Keratinocyte (primary cell): ENCODE measurements at regions not wholly inside any gene's neighbourhood (a gene's known extent, or its start where the extent isn't known, plus 50 kb on each side); places are given as distances from the start of the nearest gene placed in this dataset.

ENCODE experiments used
- DNase-seq: peaks from one replicate; pipeline ENCODE4 v3.0.0-alpha.2; 2011; ENCODE audit warnings: low read depth, missing footprints, low spot score
- FAIRE-seq: peaks from 2 replicates; lab custom pipeline; 2011; peaks lifted over from hg19 to GRCh38; lab: Jason Lieb, UNC
- H2AFZ ChIP-seq: 2 replicates; pipeline ENCODE4 v1.6.0; 2012; ENCODE audit warnings: low read length, control low read depth, inconsistent platforms; ENCODE audit not compliant: control insufficient read depth
- H3K27ac ChIP-seq: 2 replicates; pipeline ENCODE4 v1.5.1; 2011; ENCODE audit warnings: low read length; ENCODE audit not compliant: control insufficient read depth, insufficient read depth
- H3K27me3 ChIP-seq: 3 replicates; pipeline ENCODE4 v1.6.0; 2011; ENCODE audit warnings: low read length; ENCODE audit not compliant: control insufficient read depth, insufficient read depth; ENCODE audit errors: extremely low read depth
- H3K36me3 ChIP-seq, 2 experiments: 2 replicates in 1 of 2; 3 replicates in 1 of 2; pipeline ENCODE4 v1.5.1; 2011; ENCODE audit warnings: low read length in 2 of 2, mild to moderate bottlenecking in 1 of 2; ENCODE audit not compliant: control insufficient read depth in 2 of 2, insufficient read depth in 2 of 2; ENCODE audit errors: extremely low read depth in 1 of 2
- H3K4me1 ChIP-seq: 3 replicates; pipeline ENCODE4 v1.5.1; 2011; ENCODE audit warnings: low read length; ENCODE audit not compliant: control insufficient read depth, insufficient read depth; ENCODE audit errors: extremely low read depth
- H3K4me2 ChIP-seq: 3 replicates; pipeline ENCODE4 v1.6.0; 2011; ENCODE audit warnings: low read depth, low read length; ENCODE audit not compliant: control insufficient read depth, insufficient read depth; ENCODE audit errors: extremely low read depth
- H3K4me3 ChIP-seq, 3 experiments: fragments of 200-600 bp in 1 of 3; sonication (generic) in 1 of 3; 2 replicates in 2 of 3; 3 replicates in 1 of 3; pipeline ENCODE4 v1.5.1; 2011 to 2016; ENCODE audit warnings: low read length in 3 of 3, mild to moderate bottlenecking in 3 of 3, control low read depth in 2 of 3, inconsistent platforms in 1 of 3, low read depth in 1 of 3, mixed read lengths in 1 of 3, mixed run types in 1 of 3, moderate library complexity in 1 of 3; ENCODE audit not compliant: control insufficient read depth in 2 of 3, insufficient read depth in 2 of 3; ENCODE audit errors: extremely low read depth in 1 of 3
- H3K79me2 ChIP-seq: 2 replicates; pipeline ENCODE4 v1.6.0; 2012; ENCODE audit warnings: low read length; ENCODE audit not compliant: control insufficient read depth, insufficient read depth
- H3K9ac ChIP-seq: 3 replicates; pipeline ENCODE4 v1.6.0; 2011; ENCODE audit warnings: low read length; ENCODE audit not compliant: control insufficient read depth, insufficient read depth; ENCODE audit errors: extremely low read depth
- H3K9me1 ChIP-seq: 3 replicates; pipeline ENCODE4 v1.6.0; 2011; ENCODE audit warnings: low read length; ENCODE audit not compliant: control insufficient read depth, insufficient read depth; ENCODE audit errors: extremely low read depth
- H3K9me3 ChIP-seq: 2 replicates; pipeline ENCODE4 v1.5.1; 2012; ENCODE audit warnings: low read depth, low read length; ENCODE audit not compliant: control insufficient read depth
- H4K20me1 ChIP-seq: 3 replicates; pipeline ENCODE4 v1.6.0; 2011; ENCODE audit warnings: low read length; ENCODE audit not compliant: control insufficient read depth, insufficient read depth; ENCODE audit errors: extremely low read depth
- CTCF ChIP-seq, 3 experiments: IDR thresholded peaks in 1 of 3; conservative IDR thresholded peaks in 1 of 3; optimal IDR thresholded peaks in 1 of 3; 2 replicates in 2 of 3; 3 replicates in 1 of 3; pipeline versions ENCODE3 to v1.5.1; 2011; ENCODE audit warnings: low read length in 3 of 3, mild to moderate bottlenecking in 3 of 3, moderate library complexity in 2 of 3, control low read depth in 1 of 3, inconsistent platforms in 1 of 3; ENCODE audit not compliant: insufficient read depth in 2 of 3; ENCODE audit errors: extremely low read depth in 1 of 3
- EZH2 ChIP-seq: IDR thresholded peaks from one replicate; pipeline ENCODE4 v1.6.1; 2012; ENCODE audit warnings: inconsistent platforms, mild to moderate bottlenecking, low read length, moderate library complexity
- dilution Hi-C: fragments of 300-500 bp; cut with MboI; formaldehyde crosslinking; loops from one replicate; pipeline ENCODE4 v1.7.0; 2020; ENCODE audit warnings: low sequenced_read_pairs; ENCODE audit not compliant: extremely low pct_ligation_motif_present

GRCh38 chr13:65872448-65872847, 1357.7 kb downstream of the PCDH9 start:
- H3K9me1 ChIP-seq: no peaks in the 10 kb centered on the region

GRCh38 chr13:65868884-65869283, 1361.3 kb downstream of the PCDH9 start:
- dilution Hi-C loops: no loop called here
- H3K27me3 ChIP-seq: no peaks in the 10 kb centered on the region
- H3K9me1 ChIP-seq: no peaks in the 10 kb centered on the region
- H4K20me1 ChIP-seq: no peaks in the 10 kb centered on the region
- H3K4me1 ChIP-seq: no peaks in the 10 kb centered on the region
- H3K9ac ChIP-seq: no peak overlapping the region
- H3K36me3 ChIP-seq: no peaks in the 10 kb centered on the region
- FAIRE-seq: no peak
- H3K4me2 ChIP-seq: no peak overlapping the region
- H3K9me3 ChIP-seq: no peaks in the 10 kb centered on the region
- TF ChIP-seq CTCF (optimal IDR thresholded peaks at IDR 0.05 in 1 of 3, IDR thresholded peaks at IDR 0.05 in 1 of 3, conservative IDR thresholded peaks at IDR 0.05 in 1 of 3; ENCODE audit: extremely low read depth in 1 of 3, insufficient read depth in 2 of 3, low read length in 3 of 3) (no peak), EZH2 (no peak)
- no peak overlapping the region for H3K4me3 ChIP-seq
- DNase-seq: no peak
- no peak overlapping the region for H3K27ac ChIP-seq
- H3K79me2 ChIP-seq: no peaks in the 10 kb centered on the region
- H2AFZ ChIP-seq: no peak overlapping the region

More at GRCh38 chr13:65872448-65872847, 1357.7 kb downstream of the PCDH9 start:
- no peaks in the 10 kb centered on the region for H3K4me1 ChIP-seq
- H3K27ac ChIP-seq: no peak overlapping the region
- no peak overlapping the region for H3K4me2 ChIP-seq
- no peaks in the 10 kb centered on the region for H3K79me2 ChIP-seq
- H3K27me3 ChIP-seq: no peaks in the 10 kb centered on the region
- H4K20me1 ChIP-seq: no peaks in the 10 kb centered on the region
- no peak overlapping the region for H3K9ac ChIP-seq
- no peak overlapping the region for H2AFZ ChIP-seq
- TF ChIP-seq CTCF (optimal IDR thresholded peaks at IDR 0.05 in 1 of 3, IDR thresholded peaks at IDR 0.05 in 1 of 3, conservative IDR thresholded peaks at IDR 0.05 in 1 of 3; ENCODE audit: extremely low read depth in 1 of 3, insufficient read depth in 2 of 3, low read length in 3 of 3) (no peak), EZH2 (no peak)
- H3K4me3 ChIP-seq: no peak overlapping the region
- DNase-seq (no peak), FAIRE-seq (no peak)
- no peaks in the 10 kb centered on the region for H3K36me3 ChIP-seq
- dilution Hi-C loops: no loop called here
- no peaks in the 10 kb centered on the region for H3K9me3 ChIP-seq
